NCI-H82 (cell line): ENCODE measurements at regions not wholly inside any gene's neighbourhood (a gene's known extent, or its start where the extent isn't known, plus 50 kb on each side); places are given as distances from the start of the nearest gene placed in this dataset.
"Not testable (repeated sequence)": the region's sequence is repeated elsewhere in the genome, so short reads cannot be mapped to it uniquely, and the experiment has no call there.

ENCODE experiments used
- DNase-seq: peaks from one replicate; lab custom pipeline; 2025; lab: John Stamatoyannopoulos, UW

DNA sequence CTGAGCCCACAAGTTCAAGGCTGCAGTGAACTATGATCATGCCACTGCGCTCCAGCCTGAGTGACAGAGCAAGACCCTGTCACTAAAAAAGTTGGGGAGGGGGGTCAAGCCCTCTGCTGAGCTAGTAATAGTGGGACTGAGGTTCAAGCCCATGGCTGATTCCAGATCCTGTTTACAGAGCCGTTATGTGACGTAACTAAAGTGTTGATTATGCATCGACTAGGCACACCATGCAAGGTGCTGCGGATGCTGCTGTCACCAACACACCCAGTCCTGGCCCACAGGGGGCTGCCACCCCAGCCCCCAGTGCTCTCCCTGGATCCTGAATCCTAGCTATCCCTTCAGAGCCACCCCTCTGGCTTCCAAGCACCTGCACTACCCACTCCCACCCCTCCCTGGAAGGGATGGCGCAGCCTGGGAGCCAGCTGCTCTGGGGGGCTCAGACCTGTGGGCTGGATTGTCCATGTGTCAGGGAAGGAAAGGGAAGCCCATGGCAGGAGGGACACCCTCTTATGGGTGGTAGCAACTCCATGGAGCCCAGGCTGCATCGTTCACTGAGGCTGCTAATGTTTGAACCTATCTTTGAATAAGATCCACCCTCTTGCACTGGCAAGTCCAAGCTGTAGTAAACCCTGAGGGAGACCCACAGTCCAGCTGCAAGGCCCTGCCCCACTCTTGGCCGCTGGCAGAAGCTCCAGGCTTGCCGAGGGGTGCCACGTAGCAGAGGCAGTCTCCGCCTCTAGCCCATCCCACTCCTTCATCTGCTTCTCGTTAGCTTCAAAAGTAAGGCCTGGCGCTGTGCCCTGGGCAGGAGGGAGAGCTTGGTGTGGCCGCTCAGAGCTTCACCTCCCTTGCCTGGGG, 95.0 kb downstream of the SNX5 start:
- DNase-seq, result peak; percentile 21

DNA sequence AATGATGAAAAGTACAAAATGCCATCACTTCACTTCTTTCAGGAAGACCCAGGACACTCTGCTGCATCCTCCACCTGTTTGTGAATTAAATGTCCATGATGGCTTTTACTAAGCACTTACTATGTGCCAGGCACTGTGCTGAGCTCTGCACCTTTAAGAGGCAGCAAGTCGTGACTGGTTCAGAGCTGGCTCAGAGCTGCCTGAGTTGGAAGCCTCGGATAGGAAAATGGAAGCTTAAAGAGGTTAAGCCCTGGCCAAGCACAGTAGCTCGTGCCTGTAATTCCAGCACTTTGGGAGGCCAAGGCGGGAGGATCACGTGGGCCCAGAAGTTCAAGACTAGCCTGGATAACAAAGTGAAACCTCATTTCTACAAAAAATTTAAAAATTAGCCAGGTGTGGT, 95.6 kb downstream of the SNX5 start:
- no peak for DNase-seq

DNA sequence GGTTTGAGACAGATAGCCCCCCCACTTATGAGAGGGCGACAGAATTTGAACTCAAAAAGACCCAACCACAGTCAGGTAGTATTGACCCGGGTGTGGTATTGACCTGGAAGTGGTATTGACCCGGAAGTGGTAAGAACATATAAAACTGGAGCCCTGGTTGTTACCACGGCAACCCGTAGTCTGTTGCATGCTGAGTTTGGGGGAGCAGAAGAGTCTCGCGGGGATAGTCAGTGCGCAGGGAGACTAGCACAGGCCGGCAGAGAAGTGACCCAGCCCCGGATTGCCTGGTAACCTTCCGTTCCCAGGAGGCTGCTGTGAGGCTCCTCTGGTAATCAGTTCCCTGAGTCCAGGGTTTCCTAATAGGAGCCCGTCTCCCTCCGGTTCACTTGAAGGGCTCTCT, 96.2 kb downstream of the SNX5 start:
- DNase-seq, result no peak

DNA sequence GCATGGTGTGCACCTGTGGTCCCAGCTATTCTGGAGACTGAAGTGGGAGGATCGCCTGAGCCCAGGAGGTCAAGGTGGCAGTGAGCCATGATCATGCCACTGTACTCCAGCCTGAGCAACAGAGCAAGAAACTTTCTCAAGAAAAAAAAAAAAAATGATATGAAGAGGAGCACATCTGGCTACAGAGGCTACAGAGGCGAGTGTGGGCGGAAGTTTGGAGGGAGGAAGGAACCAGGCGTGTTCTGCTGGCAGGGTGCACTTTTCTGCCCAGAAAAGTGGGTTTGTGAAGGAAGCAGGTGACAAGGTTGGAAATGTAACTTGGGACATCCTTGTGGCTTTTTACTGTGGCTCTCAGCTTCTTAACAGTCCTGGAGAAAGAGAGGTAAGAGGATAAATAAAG, 96.7 kb downstream of the SNX5 start:
- DNase-seq, result no peak

DNA sequence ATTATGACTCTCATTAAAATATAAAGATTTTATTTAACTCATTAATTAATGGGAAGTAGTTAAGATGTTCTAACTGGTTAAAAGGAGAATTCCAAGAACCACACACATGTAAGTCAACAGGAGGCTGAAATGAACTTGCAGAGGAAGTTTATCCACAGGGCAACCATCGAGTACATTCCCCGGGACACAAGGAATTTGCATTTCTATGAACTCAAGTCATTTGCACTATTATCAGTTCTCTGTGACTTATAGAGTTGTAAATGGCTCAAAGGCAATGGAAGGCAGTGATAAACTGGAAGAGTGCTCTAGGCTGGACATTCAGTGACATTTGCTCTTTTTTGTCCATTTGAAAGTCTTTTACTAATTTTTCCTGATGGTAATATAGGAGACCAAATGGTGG, 97.4 kb downstream of the SNX5 start:
- DNase-seq, result no peak

GRCh38 chr20:17870086-17870740, 98.4 kb downstream of the SNX5 start:
- DNase-seq, result no peak

- DNase-seq, result no peak
Measured at GRCh38 chr20:17869295-17869994, 99.1 kb downstream of the SNX5 start.

GRCh38 chr20:17868700-17869231, 99.8 kb downstream of the SNX5 start:
- no peak for DNase-seq

- DNase-seq, result no peak
Measured at GRCh38 chr20:17868151-17868550, 100.4 kb downstream of the SNX5 start.

DNA sequence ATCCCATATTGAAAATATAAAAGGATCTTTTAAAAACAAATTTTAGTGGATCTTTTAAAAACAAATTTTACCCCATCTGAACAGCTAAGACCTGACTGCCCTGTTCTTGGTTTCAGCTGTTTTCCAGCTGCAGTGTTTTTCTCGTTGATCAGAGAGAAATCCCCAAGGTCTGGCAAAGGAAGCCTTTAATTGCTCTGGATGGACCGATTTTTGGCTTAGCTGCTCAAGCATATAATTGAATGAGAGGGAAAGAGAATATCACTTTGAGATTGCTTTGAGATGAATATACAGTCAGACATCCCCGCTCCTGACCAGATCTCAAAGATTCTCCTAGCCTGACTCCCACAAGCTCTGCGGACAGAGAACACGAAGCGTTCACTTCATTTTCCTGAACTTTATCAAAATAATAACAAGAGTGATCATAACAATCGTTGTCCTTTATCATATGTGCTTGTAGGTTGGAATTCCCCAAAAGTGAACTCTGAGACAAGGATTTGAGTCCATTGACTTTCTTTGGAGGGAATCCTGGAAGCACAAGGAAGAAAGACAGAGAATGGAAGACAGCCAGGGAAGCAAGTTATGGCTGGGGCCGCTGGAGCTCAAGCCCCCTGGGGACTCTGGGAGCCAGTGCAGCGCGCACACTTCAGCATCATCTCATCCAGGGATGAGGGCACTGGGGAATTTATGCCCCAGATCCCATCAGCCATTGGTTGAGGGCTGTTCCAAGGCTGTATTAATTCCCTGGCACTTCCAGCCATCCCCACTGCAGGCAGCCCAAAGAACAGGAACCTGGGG, 101.3 kb downstream of the SNX5 start:
- DNase-seq, result no peak

DNA sequence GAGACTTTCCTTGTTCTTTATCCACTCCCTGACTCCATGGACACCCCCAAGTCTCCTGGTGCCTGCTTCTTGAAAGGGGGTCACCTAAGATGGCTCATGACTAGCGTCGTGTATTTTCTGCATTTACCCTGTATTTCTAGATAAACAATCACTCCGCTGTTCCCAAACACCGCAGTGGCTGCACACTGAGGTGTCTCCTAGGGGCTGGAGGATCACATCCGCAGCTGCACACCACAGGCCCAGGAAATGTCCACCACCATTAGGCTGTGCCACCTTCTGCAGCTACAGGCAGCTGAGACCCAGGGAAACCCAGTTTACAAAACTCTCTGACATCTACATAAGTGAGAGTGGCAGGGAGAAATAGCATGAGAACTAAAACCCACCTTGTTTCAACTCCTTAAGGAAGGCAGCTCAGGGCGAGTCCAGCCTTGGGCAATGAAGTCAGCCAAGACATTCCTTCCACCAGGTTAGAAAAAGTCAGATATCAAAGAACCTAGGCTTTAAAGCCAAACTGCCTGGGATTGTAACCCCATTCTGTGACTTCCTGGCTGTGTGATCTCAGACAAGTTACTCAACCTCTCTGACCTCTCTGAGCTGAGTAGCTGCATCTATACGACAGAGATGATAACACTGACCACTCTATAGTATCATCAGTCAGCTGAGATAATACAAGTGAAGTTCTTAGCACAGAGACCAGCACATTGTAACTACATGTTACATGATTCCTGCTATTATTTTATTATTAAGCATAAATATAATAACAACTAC, 102.2 kb downstream of the SNX5 start:
- no peak for DNase-seq

DNA sequence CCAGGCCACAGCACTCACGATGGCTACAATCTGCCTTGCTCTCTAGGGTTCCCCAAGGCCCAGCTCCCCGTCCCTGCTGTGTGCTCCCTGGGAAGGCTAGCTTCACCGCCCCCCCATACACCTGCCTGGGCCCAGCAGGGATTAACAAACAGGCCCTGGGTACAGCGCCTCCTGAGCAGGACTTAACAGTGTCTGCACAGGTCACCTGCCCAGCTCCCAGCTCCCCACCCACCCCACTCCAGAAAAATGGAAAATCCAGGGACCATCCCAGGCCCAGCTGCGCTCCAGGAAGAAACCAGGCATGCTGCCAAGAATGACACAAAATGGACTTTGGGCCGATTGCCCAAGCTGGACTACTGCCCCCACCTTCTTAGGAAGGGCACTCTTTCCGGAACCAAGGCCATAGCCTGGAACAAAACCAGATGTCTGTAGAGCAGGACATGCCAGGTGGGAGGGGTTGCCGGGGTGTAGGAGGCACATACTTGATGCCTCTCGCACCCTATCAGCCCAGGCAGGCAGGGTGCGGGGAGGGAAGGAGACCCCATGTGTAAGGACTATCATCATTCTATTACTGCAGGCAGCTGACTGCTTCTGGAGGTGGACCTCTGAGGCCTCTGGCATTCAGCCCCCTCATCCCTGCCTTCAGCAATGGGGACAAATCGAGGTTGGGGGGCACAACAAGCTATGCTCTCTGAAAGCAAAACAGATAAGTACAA, 104.9 kb downstream of the SNX5 start:
- DNase-seq, result no peak

DNA sequence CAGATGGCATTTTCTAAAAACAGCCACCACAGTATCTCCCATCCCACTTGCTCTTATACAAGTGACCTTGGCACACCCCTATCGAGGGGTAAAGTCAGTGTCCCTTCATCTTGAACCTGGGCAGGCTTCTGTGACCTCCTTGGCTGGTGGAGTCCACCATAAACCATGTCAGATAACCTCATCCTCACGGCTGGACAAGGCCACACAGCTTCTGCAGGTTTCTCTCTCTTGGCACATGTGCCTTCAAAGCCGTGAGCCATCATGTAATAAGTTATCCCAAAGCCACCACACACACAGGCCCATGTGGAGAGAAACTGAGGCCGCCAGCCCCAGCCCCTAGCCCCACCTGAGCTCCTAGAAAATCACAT, 105.4 kb downstream of the SNX5 start:
- no peak for DNase-seq

DNA sequence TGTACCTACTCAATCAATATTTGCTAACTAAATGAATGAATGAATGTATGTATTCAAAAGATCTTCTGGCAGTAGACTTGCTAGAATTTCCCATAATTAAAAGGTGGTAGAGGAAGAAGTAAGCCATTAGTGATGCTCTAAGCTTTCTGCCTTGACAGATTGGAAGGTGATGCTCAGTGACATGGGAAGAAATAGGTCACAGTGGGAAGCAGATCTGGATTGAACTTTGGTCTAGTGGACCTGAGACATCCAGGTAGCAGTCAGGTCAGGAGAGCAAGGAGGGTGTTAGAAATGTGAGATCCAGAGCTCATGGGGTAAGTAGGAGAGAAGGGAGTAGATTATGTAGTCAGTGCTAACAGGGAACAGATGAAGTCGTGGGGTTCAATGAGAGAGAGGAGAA, 106.4 kb downstream of the SNX5 start:
- DNase-seq, result no peak

GRCh38 chr20:17861620-17862019, 107.0 kb downstream of the SNX5 start:
- DNase-seq, result not testable (repeated sequence)

DNA sequence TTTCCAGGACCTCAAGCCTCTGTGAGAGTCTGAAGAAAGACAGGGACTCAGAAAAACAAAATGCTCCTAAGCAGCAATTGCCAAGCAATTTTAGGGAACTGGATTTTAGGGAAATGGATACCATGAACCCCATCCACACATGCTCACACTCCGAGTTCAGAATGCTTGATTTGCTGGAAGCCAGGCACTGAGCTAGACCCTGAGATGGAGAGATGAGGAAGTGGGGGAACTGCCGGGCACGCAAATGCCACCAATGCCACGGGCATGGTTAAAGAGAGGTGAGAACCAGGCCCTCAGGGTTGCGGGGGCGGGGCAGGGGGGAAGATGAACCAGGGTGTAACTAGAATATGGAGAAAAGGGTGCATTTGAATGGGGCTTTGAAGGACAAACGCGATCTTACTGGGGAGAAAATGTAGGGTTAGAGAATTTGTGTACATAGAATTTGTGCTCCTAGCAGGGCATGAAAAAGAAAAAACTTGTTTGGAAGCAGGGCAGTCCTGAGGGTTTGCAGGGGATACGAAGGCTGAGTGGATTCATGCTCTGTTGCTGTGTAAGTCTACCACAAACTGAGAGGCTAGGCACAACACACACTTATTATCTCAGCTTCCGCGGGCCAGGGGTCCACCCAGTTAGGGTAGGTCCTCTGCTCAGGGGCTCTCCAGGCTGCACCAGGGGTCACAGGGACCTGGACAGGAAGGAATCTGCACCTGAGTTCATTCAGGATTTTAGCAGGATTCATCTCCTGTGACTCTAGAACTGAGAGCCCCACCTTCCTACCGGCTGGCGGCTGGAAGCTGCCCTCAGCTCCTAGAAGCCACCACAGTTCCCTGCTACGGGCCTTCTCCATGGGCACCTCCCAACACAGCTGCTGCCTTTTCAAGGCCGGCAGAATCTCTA, 108.0 kb downstream of the SNX5 start:
- DNase-seq, result no peak

DNA sequence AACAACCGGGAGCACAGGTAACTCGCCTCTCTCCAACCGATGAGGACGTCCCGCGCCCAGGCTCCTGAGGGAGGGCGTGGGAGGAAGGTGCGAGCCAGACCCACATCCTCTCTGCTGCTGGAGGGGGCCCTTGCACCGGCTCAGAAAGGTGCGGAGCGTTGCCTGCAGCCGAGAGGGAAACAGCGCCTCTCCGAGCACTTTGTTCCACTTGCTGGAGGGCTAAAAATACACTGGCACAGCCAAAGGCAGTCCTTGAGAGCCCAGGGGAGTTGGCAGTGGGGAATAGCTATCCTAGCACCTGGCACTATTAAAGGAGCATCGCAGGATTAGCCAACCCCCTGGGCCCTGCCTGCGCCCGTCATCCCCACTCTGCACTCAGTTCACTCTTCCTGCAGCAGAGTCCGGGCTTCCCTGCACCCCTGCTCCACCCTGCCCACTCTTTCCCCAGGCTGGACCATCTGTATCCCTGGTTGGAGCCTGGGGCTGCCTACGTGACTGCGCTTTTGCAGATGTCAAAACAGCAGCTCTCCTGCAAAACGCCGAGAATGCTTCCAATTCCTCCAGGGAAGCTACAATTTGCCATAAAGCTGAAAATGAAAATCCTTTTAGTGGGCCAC, 108.9 kb downstream of the SNX5 start:
- no peak for DNase-seq

- DNase-seq, result no peak
Measured at GRCh38 chr20:17859002-17859615, 109.5 kb downstream of the SNX5 start.
